ENCODE measurements at regions not wholly inside any gene's neighbourhood (a gene's known extent, or its start where the extent isn't known, plus 50 kb on each side); places are given as distances from the start of the nearest gene placed in this dataset.
A peak's percentile ranks its signal among the peaks of the same experiment; 100 is the strongest.

DNA sequence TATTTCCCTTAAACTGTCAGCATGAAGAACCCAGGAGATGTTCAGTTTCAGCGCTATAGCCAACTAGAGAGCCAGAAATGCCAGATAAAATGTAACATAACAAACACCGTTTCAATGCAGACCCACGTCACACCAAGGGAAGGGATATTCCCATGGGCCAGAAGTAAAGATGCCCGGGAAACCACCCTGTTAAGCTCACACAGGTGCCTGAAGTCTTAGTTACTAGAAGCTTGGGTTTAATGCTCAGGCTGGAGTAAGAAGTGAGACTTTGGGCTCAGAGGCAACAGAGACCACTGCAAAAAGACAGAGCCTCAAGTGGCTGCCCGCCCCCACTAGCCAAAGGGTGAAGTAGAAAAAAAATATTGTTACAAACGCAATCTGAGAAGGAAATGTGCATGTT lies 52.3 kb downstream of the SYNE3 start:
- Histone ChIP-seq H3K79me2 (ENCODE audit: low read length) (no peaks in the 10 kb centered on the region), H2AFZ (ENCODE audit: low read depth, low read length) (no peak overlapping the region), H3K4me1 (ENCODE audit: low read length) (peaks cover 37% of the 10 kb centered on the region), H3K36me3 (replicated peaks; ENCODE audit: low read depth, low read length) (peaks cover 51% of the 10 kb centered on the region), H3K9me3 (ENCODE audit: insufficient read depth, low read length) (no peaks in the 10 kb centered on the region), H4K20me1 (ENCODE audit: insufficient read depth, low read length) (no peaks in the 10 kb centered on the region; the same call in 1 of the 2 replicates), H3K27me3 (ENCODE audit: low read depth, low read length) (no peaks in the 10 kb centered on the region), H3K9ac (ENCODE audit: low read length) (peak overlapping the region; percentile 38; the same call in 1 of the 2 replicates), H3K4me2 (ENCODE audit: low read length) (peak overlapping the region; percentile 65), H3K4me3 (ENCODE audit: low read length) (peak overlapping the region; percentile 19), H3K27ac (ENCODE audit: low read length) (peak overlapping the region; percentile 82)
- TF ChIP-seq, protein P1, sequence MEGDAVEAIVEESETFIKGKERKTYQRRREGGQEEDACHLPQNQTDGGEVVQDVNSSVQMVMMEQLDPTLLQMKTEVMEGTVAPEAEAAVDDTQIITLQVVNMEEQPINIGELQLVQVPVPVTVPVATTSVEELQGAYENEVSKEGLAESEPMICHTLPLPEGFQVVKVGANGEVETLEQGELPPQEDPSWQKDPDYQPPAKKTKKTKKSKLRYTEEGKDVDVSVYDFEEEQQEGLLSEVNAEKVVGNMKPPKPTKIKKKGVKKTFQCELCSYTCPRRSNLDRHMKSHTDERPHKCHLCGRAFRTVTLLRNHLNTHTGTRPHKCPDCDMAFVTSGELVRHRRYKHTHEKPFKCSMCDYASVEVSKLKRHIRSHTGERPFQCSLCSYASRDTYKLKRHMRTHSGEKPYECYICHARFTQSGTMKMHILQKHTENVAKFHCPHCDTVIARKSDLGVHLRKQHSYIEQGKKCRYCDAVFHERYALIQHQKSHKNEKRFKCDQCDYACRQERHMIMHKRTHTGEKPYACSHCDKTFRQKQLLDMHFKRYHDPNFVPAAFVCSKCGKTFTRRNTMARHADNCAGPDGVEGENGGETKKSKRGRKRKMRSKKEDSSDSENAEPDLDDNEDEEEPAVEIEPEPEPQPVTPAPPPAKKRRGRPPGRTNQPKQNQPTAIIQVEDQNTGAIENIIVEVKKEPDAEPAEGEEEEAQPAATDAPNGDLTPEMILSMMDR (IDR thresholded peaks at IDR 0.05; ENCODE audit: low read depth, low read length): no peak
- no peak for TF ChIP-seq EZH2phosphoT487 (IDR thresholded peaks at IDR 0.05; ENCODE audit: low read depth)

DNA sequence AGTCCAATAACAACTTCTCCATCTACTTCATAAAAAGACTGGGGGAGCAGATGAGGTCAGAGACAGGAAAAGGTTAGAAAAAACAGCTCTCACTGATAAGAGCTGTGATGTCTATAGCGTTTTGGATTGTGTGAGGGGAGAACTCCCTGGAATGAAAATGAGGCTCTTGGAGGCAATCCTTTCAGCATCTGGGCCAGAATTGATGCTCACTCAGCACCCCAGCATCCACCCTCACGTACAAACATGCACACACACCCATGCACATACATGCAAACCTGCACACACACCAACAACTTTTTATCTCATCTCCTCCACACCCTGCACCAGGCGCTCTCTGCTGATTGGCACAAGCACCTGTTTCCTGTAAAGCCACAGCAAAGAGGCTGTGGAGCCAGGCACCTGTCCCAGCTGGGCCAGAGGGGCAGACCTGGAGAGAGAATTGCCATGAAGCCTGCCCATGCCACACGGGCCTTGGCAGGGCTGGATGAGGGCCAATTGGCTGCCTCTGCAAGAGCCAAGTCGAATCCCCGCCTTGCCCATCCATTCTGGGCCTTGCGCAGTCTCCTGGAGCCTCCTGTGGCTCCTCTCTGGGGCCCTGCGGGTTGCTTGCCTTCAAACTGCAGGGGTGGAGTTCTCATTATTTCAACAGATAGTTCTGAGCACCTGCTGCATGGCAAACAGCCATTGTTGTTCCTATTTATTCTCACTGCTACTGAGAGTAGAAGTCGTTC lies 53.1 kb downstream of the SYNE3 start:
- Histone ChIP-seq H3K9me3 (ENCODE audit: insufficient read depth, low read length) (no peaks in the 10 kb centered on the region), H3K4me3 (ENCODE audit: low read length) (0 out of 2 replicates have a peak overlapping the region, but pooled peaks have one; percentile 19), H3K9ac (ENCODE audit: low read length) (peak overlapping the region; percentile 38), H3K4me1 (ENCODE audit: low read length) (peaks cover 38% of the 10 kb centered on the region), H3K36me3 (replicated peaks; ENCODE audit: low read depth, low read length) (peaks cover 55% of the 10 kb centered on the region), H3K79me2 (ENCODE audit: low read length) (no peaks in the 10 kb centered on the region), H3K27ac (ENCODE audit: low read length) (peak overlapping the region; percentile 82), H3K4me2 (ENCODE audit: low read length) (peak overlapping the region; percentile 65), H2AFZ (ENCODE audit: low read depth, low read length) (no peak overlapping the region), H4K20me1 (ENCODE audit: insufficient read depth, low read length) (peaks cover 1% of the 10 kb centered on the region; the same call in 1 of the 2 replicates), H3K27me3 (ENCODE audit: low read depth, low read length) (no peaks in the 10 kb centered on the region)
- TF ChIP-seq, protein P1 (IDR thresholded peaks at IDR 0.05; ENCODE audit: low read depth, low read length): no peak
- no peak for TF ChIP-seq EZH2phosphoT487 (IDR thresholded peaks at IDR 0.05; ENCODE audit: low read depth)

DNA sequence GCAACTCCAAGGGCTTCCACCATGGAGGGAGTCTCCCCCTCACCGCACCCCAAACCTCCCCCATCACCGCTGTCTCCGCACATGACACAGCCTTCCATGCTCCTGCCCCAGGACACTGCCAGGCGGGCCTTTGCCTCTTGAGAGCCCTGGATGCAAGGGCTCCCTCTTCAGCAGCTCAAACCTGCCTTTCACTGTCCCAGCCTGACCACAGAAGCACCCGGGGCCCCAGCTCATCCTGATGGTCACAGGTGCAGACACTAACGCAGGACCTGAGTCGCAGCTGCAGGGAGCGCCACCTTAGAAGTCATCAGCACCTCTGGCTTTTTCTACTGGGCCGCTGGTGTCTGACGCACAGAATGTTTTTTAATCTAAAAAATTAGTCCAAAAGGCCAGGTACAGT lies 54.0 kb downstream of the SYNE3 start:
- Histone ChIP-seq H3K9ac (ENCODE audit: low read length) (no peak overlapping the region), H2AFZ (ENCODE audit: low read depth, low read length) (no peak overlapping the region), H3K9me3 (ENCODE audit: insufficient read depth, low read length) (no peaks in the 10 kb centered on the region), H3K27ac (ENCODE audit: low read length) (no peak overlapping the region), H3K4me3 (ENCODE audit: low read length) (no peak overlapping the region), H3K27me3 (ENCODE audit: low read depth, low read length) (no peaks in the 10 kb centered on the region), H3K4me2 (ENCODE audit: low read length) (no peak overlapping the region), H3K4me1 (ENCODE audit: low read length) (peaks cover 46% of the 10 kb centered on the region), H3K36me3 (replicated peaks; ENCODE audit: low read depth, low read length) (peaks cover 58% of the 10 kb centered on the region), H3K79me2 (ENCODE audit: low read length) (no peaks in the 10 kb centered on the region), H4K20me1 (ENCODE audit: insufficient read depth, low read length) (peaks cover 4% of the 10 kb centered on the region; the same call in 1 of the 2 replicates)
- TF ChIP-seq, protein P1 (IDR thresholded peaks at IDR 0.05; ENCODE audit: low read depth, low read length): no peak
- no peak for TF ChIP-seq EZH2phosphoT487 (IDR thresholded peaks at IDR 0.05; ENCODE audit: low read depth)

DNA sequence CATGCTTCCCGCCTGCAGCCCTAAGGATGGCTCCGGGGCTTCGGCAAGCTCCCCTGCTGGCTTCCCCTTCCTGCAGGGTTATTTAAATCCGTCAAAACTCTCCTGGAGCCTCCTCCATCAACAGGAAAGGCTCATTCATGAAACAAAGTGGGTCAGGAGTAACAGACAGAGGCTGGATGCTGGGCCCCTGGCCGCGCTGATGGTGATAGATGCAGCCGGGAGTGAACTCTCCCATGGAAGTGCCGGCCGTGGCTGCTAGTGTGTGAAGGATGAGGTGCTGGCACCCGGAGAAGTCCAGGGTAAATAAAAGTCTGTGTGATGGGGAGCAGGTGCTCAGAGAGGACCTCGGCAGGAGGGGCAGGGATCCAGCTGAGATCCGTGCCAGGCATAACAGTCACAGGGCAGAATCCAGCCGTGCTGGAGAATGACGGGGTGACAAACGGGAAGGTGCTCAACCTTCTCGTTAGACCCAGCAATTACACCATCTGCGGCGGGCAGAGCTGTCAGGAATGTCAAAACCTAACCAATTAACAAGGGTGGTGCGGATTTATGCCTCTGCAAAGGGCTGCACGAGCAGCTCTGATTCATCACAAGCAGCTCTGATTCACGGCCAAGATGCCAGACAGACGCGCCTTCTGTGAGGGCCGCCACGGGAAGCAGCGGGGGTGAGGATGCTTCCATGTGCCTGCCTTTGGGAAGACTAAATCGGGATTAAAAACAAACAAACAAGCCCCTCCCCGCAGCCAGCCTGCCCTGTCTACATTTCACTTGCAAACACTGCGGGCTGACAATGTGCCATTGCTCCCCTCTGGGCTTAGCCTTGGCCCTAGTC lies 55.6 kb downstream of the SYNE3 start:
- Histone ChIP-seq H3K4me1 (ENCODE audit: low read length) (peaks cover 55% of the 10 kb centered on the region), H3K4me2 (ENCODE audit: low read length) (no peak overlapping the region), H3K9ac (ENCODE audit: low read length) (no peak overlapping the region), H4K20me1 (ENCODE audit: insufficient read depth, low read length) (peaks cover 4% of the 10 kb centered on the region; the same call in 1 of the 2 replicates), H3K36me3 (replicated peaks; ENCODE audit: low read depth, low read length) (peaks cover 63% of the 10 kb centered on the region), H3K4me3 (ENCODE audit: low read length) (no peak overlapping the region), H3K79me2 (ENCODE audit: low read length) (no peaks in the 10 kb centered on the region), H2AFZ (ENCODE audit: low read depth, low read length) (no peak overlapping the region), H3K27ac (ENCODE audit: low read length) (no peak overlapping the region), H3K9me3 (ENCODE audit: insufficient read depth, low read length) (no peaks in the 10 kb centered on the region), H3K27me3 (ENCODE audit: low read depth, low read length) (no peaks in the 10 kb centered on the region)
- TF ChIP-seq, protein P1 (IDR thresholded peaks at IDR 0.05; ENCODE audit: low read depth, low read length): no peak
- no peak for TF ChIP-seq EZH2phosphoT487 (IDR thresholded peaks at IDR 0.05; ENCODE audit: low read depth)
